Prostate gland (tissue), 2 donors: ENCODE measurements at regions not wholly inside any gene's neighbourhood (a gene's known extent, or its start where the extent isn't known, plus 50 kb on each side); places are given as distances from the start of the nearest gene placed in this dataset.
A peak's percentile ranks its signal among the peaks of the same experiment; 100 is the strongest.

Experiments used
- DNase-seq: peaks from one replicate; pipeline ENCODE4 v3.0.0-alpha.2; 2019; ENCODE audit warnings: low spot score
- H3K27ac ChIP-seq, 2 donors: fragments of 200-600 bp; sonication (generic); 2 replicates each; pipeline ENCODE4 v1.5.1; 2017 to 2019
- H3K27me3 ChIP-seq: fragments of 200-600 bp; sonication (generic); replicated peaks from 2 replicates; pipeline ENCODE4 v1.5.1; 2019; ENCODE audit not compliant: insufficient read depth
- H3K36me3 ChIP-seq, 2 donors: fragments of 200-600 bp; sonication (generic); 1 replicate in 1 of 2; 2 replicates in 1 of 2; pipeline versions ENCODE4 v1.5.1 to v1.8.1; 2017 to 2019
- H3K4me1 ChIP-seq: fragments of 200-600 bp; sonication (generic); replicated peaks from 2 replicates; pipeline ENCODE4 v1.5.1; 2019
- H3K4me3 ChIP-seq, 2 donors: fragments of 200-600 bp; sonication (generic); 2 replicates each; pipeline ENCODE4 v1.5.1; 2017 to 2019
- H3K9me3 ChIP-seq: fragments of 200-600 bp; sonication (generic); 2 replicates; pipeline ENCODE4 v1.5.1; 2017
- CTCF ChIP-seq, 4 experiments: fragments of 200-600 bp in 2 of 4; fragments of 450-650 bp in 2 of 4; sonication (generic) in 2 of 4; IDR thresholded peaks; 1 replicate in 3 of 4; 2 replicates in 1 of 4; pipeline ENCODE4 v1.5.1; 2016 to 2019; ENCODE audit warnings: antibody characterized with exemption in 4 of 4, mild to moderate bottlenecking in 2 of 4, moderate library complexity in 2 of 4
- POLR2A ChIP-seq: fragments of 450-650 bp; IDR thresholded peaks from one replicate; pipeline ENCODE4 v1.6.1; 2016; ENCODE audit warnings: antibody characterized with exemption, mild to moderate bottlenecking
- POLR2AphosphoS5 ChIP-seq: sonication (generic); formaldehyde crosslinking; IDR thresholded peaks from one replicate; pipeline ENCODE4 v1.6.1; 2017; ENCODE audit warnings: antibody characterized with exemption
- WGBS: methylation state at CpG from one replicate; pipeline ENCODE4 v1.1.5; 2018; 5-methylcytosine and 5-hydroxymethylcytosine counted together
- intact Hi-C: fragments of 100-400 bp; cut with DNase I; formaldehyde crosslinking; loops from one replicate; pipeline ENCODE4 v1.14.2; 2022

GRCh38 chr17:77493901-77494663 is 353.3 kb downstream of the SEC14L1 start:
- 76% methylated on average over 9 of the region's 9 CpGs for WGBS
- Histone ChIP-seq H3K9me3 (no peaks in the 10 kb centered on the region), H3K36me3 (peaks cover 2 to 3% of the 10 kb centered on the region in 2 donors), H3K27me3 (no peaks in the 10 kb centered on the region), H3K27ac (no peak overlapping the region), H3K4me1 (peaks cover 7% of the 10 kb centered on the region), H3K4me3 (no peak overlapping the region)
- intact Hi-C loops = loop anchor here (2.0 to 10.0 kb wide), 2 partner anchors 163 to 409 kb away; no protein-coding TSS in a partner anchor
- DNase-seq = no peak
- TF ChIP-seq POLR2A = no peak
- TF ChIP-seq POLR2AphosphoS5 = no peak
- TF ChIP-seq CTCF (IDR thresholded peaks at IDR 0.05) = no peak

GRCh38 chr17:77494664-77495435 is 354.1 kb downstream of the SEC14L1 start:
- Histone ChIP-seq H3K9me3 (no peaks in the 10 kb centered on the region), H3K27ac (no peak overlapping the region), H3K4me1 (peaks cover 3% of the 10 kb centered on the region), H3K36me3 (peaks cover 0 to 2% of the 10 kb centered on the region in 2 donors), H3K4me3 (no peak overlapping the region), H3K27me3 (no peaks in the 10 kb centered on the region)
- TF ChIP-seq POLR2A (no peak), POLR2AphosphoS5 (peak; percentile 65), CTCF (IDR thresholded peaks at IDR 0.05) (peak; percentile 99)
- DNase-seq = peak; percentile 79
- intact Hi-C loops = loop anchor here (1.0 to 10.0 kb wide), 3 partner anchors 65 to 410 kb away; no protein-coding TSS in a partner anchor
- 16% methylated on average over 18 of the region's 18 CpGs for WGBS

- DNase-seq = no peak
- peaks cover 0 to 2% of the 10 kb centered on the region in 2 donors for H3K36me3 ChIP-seq
- H3K27me3 ChIP-seq = no peaks in the 10 kb centered on the region
Measured at GRCh38 chr17:77495575-77495974, 354.8 kb downstream of the SEC14L1 start.

GRCh38 chr17:77496401-77496801 is 355.6 kb downstream of the SEC14L1 start:
- H3K4me3 ChIP-seq = no peak overlapping the region
- no peaks in the 10 kb centered on the region for H3K4me1 ChIP-seq
- H3K27me3 ChIP-seq = no peaks in the 10 kb centered on the region
- H3K9me3 ChIP-seq = no peaks in the 10 kb centered on the region
- 88% methylated on average over 12 of the region's 12 CpGs for WGBS
- H3K27ac ChIP-seq = no peak overlapping the region
- TF ChIP-seq POLR2A (no peak), CTCF (IDR thresholded peaks at IDR 0.05) (no peak), POLR2AphosphoS5 (no peak)
- intact Hi-C loops = loop anchor here (10.0 kb wide), 1 partner anchor 412 kb away; no protein-coding TSS in a partner anchor
- DNase-seq = no peak
- peaks cover 0 to 2% of the 10 kb centered on the region in 2 donors for H3K36me3 ChIP-seq

More at GRCh38 chr17:77495575-77495974, 354.8 kb downstream of the SEC14L1 start:
- Histone ChIP-seq H3K4me1 (no peaks in the 10 kb centered on the region), H3K9me3 (no peaks in the 10 kb centered on the region), H3K4me3 (no peak overlapping the region), H3K27ac (no peak overlapping the region)
- intact Hi-C loops = loop anchor here (1.0 to 10.0 kb wide), 3 partner anchors 65 to 411 kb away; no protein-coding TSS in a partner anchor
- TF ChIP-seq CTCF (IDR thresholded peaks at IDR 0.05) (no peak), POLR2AphosphoS5 (no peak), POLR2A (no peak)
- 92% methylated on average over 11 of the region's 11 CpGs for WGBS
